GM20000 (cell line): ENCODE measurements at regions not wholly inside any gene's neighbourhood (a gene's known extent, or its start where the extent isn't known, plus 50 kb on each side); places are given as distances from the start of the nearest gene placed in this dataset.

Source experiments
- DNase-seq: peaks from one replicate; pipeline ENCODE4 v3.0.0; 2012; ENCODE audit warnings: low spot score
- TF ChIP-seq, protein P1 (sequence below): IDR thresholded peaks from 2 replicates; pipeline ENCODE4 v1.5.1; 2012; ENCODE audit warnings: mild to moderate bottlenecking, control low read depth; ENCODE audit errors: extremely low read depth, missing control alignments

DNA sequence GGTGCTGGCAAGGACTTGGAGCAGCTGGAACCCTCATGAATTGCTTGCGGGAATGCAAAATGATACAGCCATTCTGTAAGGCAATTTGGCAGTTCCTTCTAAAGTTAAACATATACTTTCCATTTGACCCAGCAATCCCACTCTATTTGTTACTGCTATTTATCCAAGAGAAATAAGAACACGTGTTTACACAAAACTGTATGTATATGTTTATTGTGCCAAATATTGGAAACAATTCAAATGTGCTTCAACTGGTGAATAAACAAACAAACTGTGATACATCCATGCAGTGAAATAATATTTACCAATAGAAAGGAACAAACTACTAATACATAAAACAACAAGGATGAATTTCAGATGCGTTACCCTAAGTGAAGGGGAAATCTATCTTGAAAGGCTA is 60.0 kb upstream of the NTRK3 start:
- no peak for DNase-seq
- TF ChIP-seq, protein P1, sequence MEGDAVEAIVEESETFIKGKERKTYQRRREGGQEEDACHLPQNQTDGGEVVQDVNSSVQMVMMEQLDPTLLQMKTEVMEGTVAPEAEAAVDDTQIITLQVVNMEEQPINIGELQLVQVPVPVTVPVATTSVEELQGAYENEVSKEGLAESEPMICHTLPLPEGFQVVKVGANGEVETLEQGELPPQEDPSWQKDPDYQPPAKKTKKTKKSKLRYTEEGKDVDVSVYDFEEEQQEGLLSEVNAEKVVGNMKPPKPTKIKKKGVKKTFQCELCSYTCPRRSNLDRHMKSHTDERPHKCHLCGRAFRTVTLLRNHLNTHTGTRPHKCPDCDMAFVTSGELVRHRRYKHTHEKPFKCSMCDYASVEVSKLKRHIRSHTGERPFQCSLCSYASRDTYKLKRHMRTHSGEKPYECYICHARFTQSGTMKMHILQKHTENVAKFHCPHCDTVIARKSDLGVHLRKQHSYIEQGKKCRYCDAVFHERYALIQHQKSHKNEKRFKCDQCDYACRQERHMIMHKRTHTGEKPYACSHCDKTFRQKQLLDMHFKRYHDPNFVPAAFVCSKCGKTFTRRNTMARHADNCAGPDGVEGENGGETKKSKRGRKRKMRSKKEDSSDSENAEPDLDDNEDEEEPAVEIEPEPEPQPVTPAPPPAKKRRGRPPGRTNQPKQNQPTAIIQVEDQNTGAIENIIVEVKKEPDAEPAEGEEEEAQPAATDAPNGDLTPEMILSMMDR: no peak

DNA sequence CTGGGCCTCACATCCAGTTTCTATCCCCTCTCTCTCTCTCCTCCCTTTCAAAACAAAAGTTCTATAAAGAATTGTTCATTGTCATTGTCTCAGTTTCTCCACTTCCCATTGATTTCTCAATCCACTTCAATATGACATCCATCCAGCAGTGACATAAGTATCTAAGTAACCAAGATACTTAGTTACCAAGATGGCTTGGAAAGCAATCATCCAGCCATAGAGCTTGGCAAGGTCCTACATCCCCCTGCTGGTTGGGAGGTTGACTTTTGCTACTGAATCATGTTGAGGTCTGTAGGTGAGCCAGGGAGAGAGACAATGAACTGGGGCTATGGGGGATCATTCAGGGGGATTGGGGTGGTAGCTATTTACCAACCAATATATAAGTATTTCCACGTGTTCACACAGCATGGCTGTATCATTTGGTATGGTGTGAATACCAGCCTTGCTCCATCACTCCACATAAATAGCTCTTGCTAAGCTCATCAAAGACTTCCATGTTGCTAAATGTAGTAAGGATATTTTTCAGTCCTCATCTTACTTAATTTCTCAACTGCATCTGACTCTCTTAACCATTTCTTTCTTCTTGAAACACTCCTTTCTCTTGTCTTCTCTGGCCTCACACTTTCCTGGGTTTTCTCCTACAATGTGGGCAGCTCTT is 58.8 kb upstream of the NTRK3 start:
- TF ChIP-seq, protein P1: no peak
- no peak for DNase-seq

DNA sequence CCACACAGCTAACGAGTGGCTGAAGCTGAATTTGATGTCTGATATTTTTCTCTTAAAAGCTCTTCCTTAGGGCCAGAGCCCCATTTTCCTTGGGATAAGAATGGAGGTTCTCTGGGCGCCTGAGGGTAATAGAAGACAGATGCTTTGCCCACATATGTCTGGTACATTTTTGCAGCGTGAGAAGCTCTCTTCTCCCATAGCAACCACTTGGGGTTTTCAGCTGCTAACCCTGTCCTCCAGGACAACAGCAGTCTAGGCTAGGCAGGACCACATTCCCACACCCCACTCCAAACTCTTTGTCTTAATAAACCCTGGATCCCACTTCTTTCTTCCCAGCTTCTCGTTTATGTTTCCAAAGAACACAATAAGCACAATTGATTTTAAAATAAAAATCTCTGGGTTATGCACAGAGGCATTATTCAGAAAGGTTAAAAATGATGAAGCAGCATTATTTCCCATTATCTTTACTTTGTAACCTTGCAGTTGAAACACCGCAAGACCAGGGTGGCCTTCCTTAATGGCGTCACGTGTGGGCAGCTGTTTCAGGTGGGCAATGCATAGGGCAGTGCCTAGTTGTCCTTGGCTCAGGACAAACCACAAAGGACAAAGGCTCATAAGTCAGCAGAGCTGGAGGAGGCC is 56.5 kb upstream of the NTRK3 start:
- TF ChIP-seq, protein P1: no peak

DNA sequence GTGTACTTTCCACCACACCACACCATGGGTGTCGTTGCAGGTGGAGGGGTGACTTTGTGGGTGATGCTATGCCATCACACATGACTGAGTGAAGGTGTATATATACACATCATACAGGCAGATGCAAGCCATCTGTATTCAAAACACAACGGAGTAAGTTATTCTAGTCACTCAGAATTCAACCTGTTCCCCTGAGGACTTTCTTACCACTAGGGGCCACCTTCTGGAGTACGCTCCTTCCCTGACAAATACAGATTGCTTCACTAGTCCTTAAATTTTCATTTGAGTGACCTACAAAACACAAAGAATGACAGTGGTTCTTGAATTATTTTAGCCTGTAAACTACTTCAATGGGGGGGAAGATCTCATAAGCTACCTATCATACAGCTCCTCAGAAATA is 52.8 kb upstream of the NTRK3 start:
- DNase-seq: no peak
- TF ChIP-seq, protein P1: no peak

More for the DNA sequence above, 56.5 kb upstream of the NTRK3 start:
- no peak for DNase-seq

DNA sequence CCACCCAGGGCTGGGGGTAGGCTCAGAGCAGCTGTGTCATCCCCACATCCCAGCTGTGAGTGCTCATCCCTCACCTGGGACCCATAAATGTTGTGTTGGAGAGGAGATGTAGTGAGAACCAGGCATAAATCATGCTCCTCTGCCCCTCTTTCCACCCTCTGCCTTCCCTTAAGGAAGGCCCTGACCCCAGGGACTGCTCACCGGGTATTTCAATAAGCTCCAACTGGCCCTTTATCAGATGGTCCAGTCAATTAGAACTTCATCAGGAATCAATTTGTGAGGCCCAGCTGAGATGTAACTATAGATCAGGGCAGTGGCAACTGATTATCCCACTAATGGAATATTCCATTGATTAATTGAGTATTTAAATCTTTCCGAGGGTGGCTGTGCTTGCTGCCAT is 50.8 kb upstream of the NTRK3 start:
- TF ChIP-seq, protein P1: no peak

More for the DNA sequence above, 50.8 kb upstream of the NTRK3 start:
- no peak for DNase-seq
